Prostate gland (tissue), 2 donors: ENCODE measurements at regions not wholly inside any gene's neighbourhood (a gene's known extent, or its start where the extent isn't known, plus 50 kb on each side); places are given as distances from the start of the nearest gene placed in this dataset.

ENCODE experiments used
- CTCF ChIP-seq, 4 experiments: fragments of 200-600 bp in 2 of 4; fragments of 450-650 bp in 2 of 4; sonication (generic) in 2 of 4; IDR thresholded peaks; 1 replicate in 3 of 4; 2 replicates in 1 of 4; pipeline ENCODE4 v1.5.1; 2016 to 2019; ENCODE audit warnings: antibody characterized with exemption in 4 of 4, mild to moderate bottlenecking in 2 of 4, moderate library complexity in 2 of 4
- POLR2A ChIP-seq: fragments of 450-650 bp; IDR thresholded peaks from one replicate; pipeline ENCODE4 v1.6.1; 2016; ENCODE audit warnings: antibody characterized with exemption, mild to moderate bottlenecking
- POLR2AphosphoS5 ChIP-seq: sonication (generic); formaldehyde crosslinking; IDR thresholded peaks from one replicate; pipeline ENCODE4 v1.6.1; 2017; ENCODE audit warnings: antibody characterized with exemption

GRCh38 chr20:60803335-60804055, 448.6 kb upstream of the CDH4 start:
- TF ChIP-seq CTCF (IDR thresholded peaks at IDR 0.05) (no peak), POLR2AphosphoS5 (no peak), POLR2A (no peak)
